ENCODE measurements at regions not wholly inside any gene's neighbourhood (a gene's known extent, or its start where the extent isn't known, plus 50 kb on each side); places are given as distances from the start of the nearest gene placed in this dataset.
"Not testable (repeated sequence)": the region's sequence is repeated elsewhere in the genome, so short reads cannot be mapped to it uniquely, and the experiment has no call there.

GRCh38 chr7:91496251-91496820 lies 232.1 kb downstream of the FZD1 start:
- H3K4me2 ChIP-seq (ENCODE audit: low read length): no peak overlapping the region
- no peak overlapping the region for H3K4me3 ChIP-seq (ENCODE audit: low read length)
- no peaks in the 10 kb centered on the region for H3K79me2 ChIP-seq (ENCODE audit: low read length)
- H3K9me3 ChIP-seq (ENCODE audit: low read length): no peaks in the 10 kb centered on the region
- intact Hi-C loops (cut with micrococcal nuclease): no loop called here
- H4K20me1 ChIP-seq (ENCODE audit: low read length): no peaks in the 10 kb centered on the region
- no peaks in the 10 kb centered on the region for H3K9me2 ChIP-seq (replicated peaks; ENCODE audit: low read length)
- CTCF ChIA-PET: no interaction called here
- no peak overlapping the region for H3K27ac ChIP-seq (ENCODE audit: low read length)
- POLR2A ChIA-PET (ENCODE audit: unreplicated experiment): no interaction called here
- no peaks in the 10 kb centered on the region for H3K36me3 ChIP-seq (ENCODE audit: low read depth, low read length)
- no peaks in the 10 kb centered on the region for H3F3A ChIP-seq (ENCODE audit: low read length, unreplicated experiment)
- no peak overlapping the region for H3K9ac ChIP-seq (ENCODE audit: low read length)
- no peak for TF ChIP-seq CTCF (conservative IDR thresholded peaks at IDR 0.05; ENCODE audit: low read depth, low read length)
- TF ChIP-seq EZH2phosphoT487 (IDR thresholded peaks at IDR 0.05; ENCODE audit: borderline replicate concordance, low read length): no peak
- TF ChIP-seq EZH2 (IDR thresholded peaks at IDR 0.05; ENCODE audit: low read length, unreplicated experiment): no peak
- H3K27me3 ChIP-seq (ENCODE audit: low read length): no peaks in the 10 kb centered on the region
- no TSS peak for BruUV-seq (replicated peaks)
- no peak overlapping the region for H2AFZ ChIP-seq (ENCODE audit: low read length)
- ATAC-seq (no peak), DNase-seq (no peak)
- no peaks in the 10 kb centered on the region for H3K4me1 ChIP-seq (ENCODE audit: insufficient read depth, low read length)

GRCh38 chr7:91497277-91497676 lies 233.0 kb downstream of the FZD1 start:
- H3K4me3 ChIP-seq (ENCODE audit: low read length); POLR2A ChIA-PET (ENCODE audit: unreplicated experiment); H3K9me2 ChIP-seq (replicated peaks; ENCODE audit: low read length); H4K20me1 ChIP-seq (ENCODE audit: low read length); H3K27me3 ChIP-seq (ENCODE audit: low read length); H3F3A ChIP-seq (ENCODE audit: low read length, unreplicated experiment); H3K36me3 ChIP-seq (ENCODE audit: low read depth, low read length); H2AFZ ChIP-seq (ENCODE audit: low read length); H3K4me1 ChIP-seq (ENCODE audit: insufficient read depth, low read length); ATAC-seq; intact Hi-C loops (cut with micrococcal nuclease); H3K4me2 ChIP-seq (ENCODE audit: low read length); BruUV-seq (replicated peaks); DNase-seq; CTCF ChIA-PET; H3K9ac ChIP-seq (ENCODE audit: low read length); H3K27ac ChIP-seq (ENCODE audit: low read length); H3K79me2 ChIP-seq (ENCODE audit: low read length); H3K9me3 ChIP-seq (ENCODE audit: low read length): not testable (repeated sequence)

- TF ChIP-seq EZH2phosphoT487 (IDR thresholded peaks at IDR 0.05; ENCODE audit: borderline replicate concordance, low read length) (no peak), CTCF (conservative IDR thresholded peaks at IDR 0.05; ENCODE audit: low read depth, low read length) (no peak), EZH2 (IDR thresholded peaks at IDR 0.05; ENCODE audit: low read length, unreplicated experiment) (no peak)
- POLR2A ChIA-PET (ENCODE audit: unreplicated experiment): no interaction called here
Observed at GRCh38 chr7:91503934-91504555, 239.8 kb downstream of the FZD1 start.

More at GRCh38 chr7:91503934-91504555, 239.8 kb downstream of the FZD1 start:
- Histone ChIP-seq H3K79me2 (ENCODE audit: low read length) (no peaks in the 10 kb centered on the region), H3K4me2 (ENCODE audit: low read length) (no peak overlapping the region), H4K20me1 (ENCODE audit: low read length) (no peaks in the 10 kb centered on the region), H3K4me1 (ENCODE audit: insufficient read depth, low read length) (no peaks in the 10 kb centered on the region), H2AFZ (ENCODE audit: low read length) (no peak overlapping the region), H3F3A (ENCODE audit: low read length, unreplicated experiment) (no peaks in the 10 kb centered on the region), H3K27ac (ENCODE audit: low read length) (no peak overlapping the region), H3K9me2 (replicated peaks; ENCODE audit: low read length) (no peaks in the 10 kb centered on the region), H3K36me3 (ENCODE audit: low read depth, low read length) (no peaks in the 10 kb centered on the region), H3K4me3 (ENCODE audit: low read length) (no peak overlapping the region), H3K27me3 (ENCODE audit: low read length) (no peaks in the 10 kb centered on the region), H3K9me3 (ENCODE audit: low read length) (no peaks in the 10 kb centered on the region), H3K9ac (ENCODE audit: low read length) (no peak overlapping the region)
- intact Hi-C loops (cut with micrococcal nuclease): loop anchor here (2.0 kb wide), 1 partner anchor 55 kb away; no protein-coding TSS in a partner anchor
- CTCF ChIA-PET: no interaction called here
- DNase-seq (no peak), ATAC-seq (no peak)
- no TSS peak for BruUV-seq (replicated peaks)
